GM10248 (cell line): ENCODE measurements at regions not wholly inside any gene's neighbourhood (a gene's known extent, or its start where the extent isn't known, plus 50 kb on each side); places are given as distances from the start of the nearest gene placed in this dataset.

Experiments
- CTCF ChIA-PET: fragments of 300-600 bp; sonication (Branson Sonifier 250); formaldehyde crosslinking; extraction: SDS; loops from one replicate; lab custom pipeline; 2021; ENCODE audit warnings: antibody characterized with exemption; lab: Yijun Ruan, JAX
- POLR2A ChIA-PET: fragments of 350-650 bp; sonication (Branson Sonifier 250); formaldehyde crosslinking; extraction: SDS; loops from one replicate; lab custom pipeline; 2020; ENCODE audit warnings: antibody characterized with exemption; lab: Yijun Ruan, JAX
- DNase-seq: peaks from one replicate; pipeline ENCODE4 v3.0.0; 2012; ENCODE audit errors: extremely low spot score
- CTCF ChIP-seq: IDR thresholded peaks from 2 replicates; pipeline ENCODE4 v1.5.1; 2012; ENCODE audit warnings: mild to moderate bottlenecking, low read depth; ENCODE audit errors: extremely low read depth, missing control alignments, control extremely low read depth

DNA sequence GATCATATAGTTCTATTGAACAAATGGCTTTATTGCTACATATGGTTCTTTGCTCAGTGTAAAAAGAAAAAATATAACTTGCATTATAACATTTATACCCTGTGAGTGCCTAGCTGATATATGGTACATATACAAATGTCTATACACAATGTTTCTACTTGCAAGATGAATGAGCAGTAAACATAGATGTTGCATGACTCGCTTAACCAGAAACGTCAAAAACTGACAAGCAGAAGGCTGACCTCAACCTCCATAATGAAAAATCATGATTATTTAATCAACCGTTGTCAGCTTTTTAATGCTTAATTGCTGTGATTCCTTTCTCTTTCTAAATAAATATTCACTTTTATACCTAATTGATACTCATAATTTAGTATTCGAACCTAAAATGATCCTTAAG is 183.3 kb downstream of the PTN start:
- CTCF ChIA-PET: no interaction called here
- TF ChIP-seq CTCF: no peak
- DNase-seq: no peak
- POLR2A ChIA-PET: no interaction called here

DNA sequence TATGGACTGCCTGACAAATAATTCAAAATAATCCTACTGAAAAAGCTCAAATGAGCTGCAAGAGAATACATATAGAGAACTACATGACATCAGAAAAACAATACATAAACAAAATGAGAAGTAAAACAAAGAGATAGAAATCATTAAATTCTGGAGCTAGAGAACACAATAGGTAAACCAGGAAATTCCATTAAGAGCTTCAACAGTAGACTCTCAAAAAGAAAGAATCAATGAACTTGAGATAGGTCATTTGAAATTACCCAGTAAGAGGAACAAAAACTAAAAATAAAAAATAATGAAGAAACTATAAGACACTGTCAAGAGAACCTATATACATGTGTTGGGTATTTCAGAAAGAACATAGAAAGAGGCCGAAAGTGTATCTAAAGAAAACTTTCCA is 186.3 kb downstream of the PTN start:
- CTCF ChIA-PET: no interaction called here
- no peak for TF ChIP-seq CTCF
- POLR2A ChIA-PET: no interaction called here
- DNase-seq: no peak

DNA sequence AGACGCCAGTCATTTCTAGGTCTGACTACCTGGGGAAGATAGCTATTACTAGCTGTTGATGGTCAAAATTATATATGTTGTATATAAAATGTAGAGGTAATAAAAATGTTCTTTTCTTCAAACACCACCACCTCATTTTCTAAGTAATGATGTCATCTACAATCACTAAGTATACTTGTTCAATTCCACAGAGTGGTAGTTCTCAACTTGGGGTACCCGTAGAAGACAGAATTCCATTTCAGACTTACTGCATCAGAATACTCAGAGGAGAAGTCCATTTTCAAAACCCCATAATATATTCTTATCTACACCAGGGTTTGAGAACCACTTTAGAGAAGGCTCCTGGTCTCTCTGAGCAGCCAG is 191.9 kb downstream of the PTN start:
- no peak for TF ChIP-seq CTCF
- DNase-seq: no peak
- ChIA-PET CTCF (no interaction called here), POLR2A (no interaction called here)

GRCh38 chr7:137151041-137151689 is 192.4 kb downstream of the PTN start:
- no peak for DNase-seq
- POLR2A ChIA-PET: no interaction called here
- TF ChIP-seq CTCF: no peak
- CTCF ChIA-PET: no interaction called here

DNA sequence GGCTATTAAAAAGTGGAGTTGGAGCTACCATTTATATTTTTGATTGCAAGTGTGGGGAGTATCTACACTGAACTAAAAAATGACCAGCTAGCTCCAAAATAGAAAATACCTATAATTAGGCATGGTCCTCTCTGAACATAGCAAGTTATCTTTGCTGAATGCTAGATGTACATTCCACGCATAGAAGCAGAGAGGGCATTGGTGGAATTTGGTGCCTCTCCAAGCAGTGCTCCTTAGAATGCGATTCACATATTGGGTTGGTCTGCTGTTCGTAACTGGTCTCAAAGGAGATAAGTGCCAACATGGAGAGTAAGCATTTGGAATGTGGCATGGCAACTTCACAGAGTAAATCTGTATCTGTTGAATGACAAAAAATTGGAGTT is 196.2 kb downstream of the PTN start:
- CTCF ChIA-PET: no interaction called here
- no peak for DNase-seq
- POLR2A ChIA-PET: no interaction called here
- no peak for TF ChIP-seq CTCF

- POLR2A ChIA-PET: no interaction called here
These were observed 196.8 kb downstream of the PTN start for GRCh38 chr7:137146552-137147337.

More at GRCh38 chr7:137146552-137147337, 196.8 kb downstream of the PTN start:
- no peak for DNase-seq
- no peak for TF ChIP-seq CTCF
- CTCF ChIA-PET: no interaction called here
